ENCODE measurements at regions not wholly inside any gene's neighbourhood (a gene's known extent, or its start where the extent isn't known, plus 50 kb on each side); places are given as distances from the start of the nearest gene placed in this dataset.

- TF ChIP-seq ZNF639 (tag by site-specific recombination; IDR thresholded peaks at IDR 0.05): no peak
Observed at GRCh38 chr14:76669770-76670169, 91.5 kb upstream of the VASH1 start (continued).

GRCh38 chr14:76672123-76672522 is 89.1 kb upstream of the VASH1 start:
- POLR2A ChIA-PET: interaction anchor here (0.7 kb wide), 1 partner anchor 698 kb away, joined by 5 read pairs; no protein-coding TSS in a partner anchor
- TF ChIP-seq, protein P1, sequence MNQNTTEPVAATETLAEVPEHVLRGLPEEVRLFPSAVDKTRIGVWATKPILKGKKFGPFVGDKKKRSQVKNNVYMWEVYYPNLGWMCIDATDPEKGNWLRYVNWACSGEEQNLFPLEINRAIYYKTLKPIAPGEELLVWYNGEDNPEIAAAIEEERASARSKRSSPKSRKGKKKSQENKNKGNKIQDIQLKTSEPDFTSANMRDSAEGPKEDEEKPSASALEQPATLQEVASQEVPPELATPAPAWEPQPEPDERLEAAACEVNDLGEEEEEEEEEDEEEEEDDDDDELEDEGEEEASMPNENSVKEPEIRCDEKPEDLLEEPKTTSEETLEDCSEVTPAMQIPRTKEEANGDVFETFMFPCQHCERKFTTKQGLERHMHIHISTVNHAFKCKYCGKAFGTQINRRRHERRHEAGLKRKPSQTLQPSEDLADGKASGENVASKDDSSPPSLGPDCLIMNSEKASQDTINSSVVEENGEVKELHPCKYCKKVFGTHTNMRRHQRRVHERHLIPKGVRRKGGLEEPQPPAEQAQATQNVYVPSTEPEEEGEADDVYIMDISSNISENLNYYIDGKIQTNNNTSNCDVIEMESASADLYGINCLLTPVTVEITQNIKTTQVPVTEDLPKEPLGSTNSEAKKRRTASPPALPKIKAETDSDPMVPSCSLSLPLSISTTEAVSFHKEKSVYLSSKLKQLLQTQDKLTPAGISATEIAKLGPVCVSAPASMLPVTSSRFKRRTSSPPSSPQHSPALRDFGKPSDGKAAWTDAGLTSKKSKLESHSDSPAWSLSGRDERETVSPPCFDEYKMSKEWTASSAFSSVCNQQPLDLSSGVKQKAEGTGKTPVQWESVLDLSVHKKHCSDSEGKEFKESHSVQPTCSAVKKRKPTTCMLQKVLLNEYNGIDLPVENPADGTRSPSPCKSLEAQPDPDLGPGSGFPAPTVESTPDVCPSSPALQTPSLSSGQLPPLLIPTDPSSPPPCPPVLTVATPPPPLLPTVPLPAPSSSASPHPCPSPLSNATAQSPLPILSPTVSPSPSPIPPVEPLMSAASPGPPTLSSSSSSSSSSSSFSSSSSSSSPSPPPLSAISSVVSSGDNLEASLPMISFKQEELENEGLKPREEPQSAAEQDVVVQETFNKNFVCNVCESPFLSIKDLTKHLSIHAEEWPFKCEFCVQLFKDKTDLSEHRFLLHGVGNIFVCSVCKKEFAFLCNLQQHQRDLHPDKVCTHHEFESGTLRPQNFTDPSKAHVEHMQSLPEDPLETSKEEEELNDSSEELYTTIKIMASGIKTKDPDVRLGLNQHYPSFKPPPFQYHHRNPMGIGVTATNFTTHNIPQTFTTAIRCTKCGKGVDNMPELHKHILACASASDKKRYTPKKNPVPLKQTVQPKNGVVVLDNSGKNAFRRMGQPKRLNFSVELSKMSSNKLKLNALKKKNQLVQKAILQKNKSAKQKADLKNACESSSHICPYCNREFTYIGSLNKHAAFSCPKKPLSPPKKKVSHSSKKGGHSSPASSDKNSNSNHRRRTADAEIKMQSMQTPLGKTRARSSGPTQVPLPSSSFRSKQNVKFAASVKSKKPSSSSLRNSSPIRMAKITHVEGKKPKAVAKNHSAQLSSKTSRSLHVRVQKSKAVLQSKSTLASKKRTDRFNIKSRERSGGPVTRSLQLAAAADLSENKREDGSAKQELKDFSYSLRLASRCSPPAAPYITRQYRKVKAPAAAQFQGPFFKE (tag by site-specific recombination; IDR thresholded peaks at IDR 0.05; ENCODE audit: borderline replicate concordance): no peak
- TF ChIP-seq KLF8 (tag by site-specific recombination; IDR thresholded peaks at IDR 0.05) (no peak), ZNF654 (tag by site-specific recombination; IDR thresholded peaks at IDR 0.05; ENCODE audit: low read depth) (no peak)
- Histone ChIP-seq H3K27ac (ENCODE audit: extremely low read depth, low read depth, low read length) (no peak overlapping the region), H3K36me3 (ENCODE audit: control insufficient read depth in 2 of 2, insufficient read depth in 1 of 2, low read length in 2 of 2) (no peaks in the 10 kb centered on the region), H3K4me1 (ENCODE audit: control insufficient read depth, insufficient read depth, low read length) (no peaks in the 10 kb centered on the region), H3K9me3 (ENCODE audit: control insufficient read depth, insufficient read depth, low read depth, low read length) (no peaks in the 10 kb centered on the region), H3K4me3 (ENCODE audit: low read depth, low read length) (no peak overlapping the region)
- CTCF ChIA-PET: interaction anchor here (0.6 to 1.1 kb wide), 4 partner anchors 12 to 480 kb away, joined by 3 to 4 read pairs (median 4); no protein-coding TSS in a partner anchor

GRCh38 chr14:76673261-76673660 is 88.0 kb upstream of the VASH1 start:
- no peaks in the 10 kb centered on the region for H3K4me1 ChIP-seq (ENCODE audit: control insufficient read depth, insufficient read depth, low read length)
- H3K9me3 ChIP-seq (ENCODE audit: control insufficient read depth, insufficient read depth, low read depth, low read length): no peaks in the 10 kb centered on the region
- H3K4me3 ChIP-seq (ENCODE audit: low read depth, low read length): no peak overlapping the region
- ChIA-PET CTCF (no interaction called here), POLR2A (no interaction called here)
- H3K27ac ChIP-seq (ENCODE audit: extremely low read depth, low read depth, low read length): no peak overlapping the region
- no peaks in the 10 kb centered on the region for H3K36me3 ChIP-seq (ENCODE audit: control insufficient read depth in 2 of 2, insufficient read depth in 1 of 2, low read length in 2 of 2)
- TF ChIP-seq HIC1 (tag by site-specific recombination; IDR thresholded peaks at IDR 0.05): no peak
- TF ChIP-seq ZNF776 (tag by site-specific recombination; IDR thresholded peaks at IDR 0.05; ENCODE audit: borderline replicate concordance): no peak
- TF ChIP-seq ZNF114 (tag by site-specific recombination; IDR thresholded peaks at IDR 0.05): no peak
- TF ChIP-seq HOXA7 (CRISPR knock-in tag; IDR thresholded peaks at IDR 0.05; ENCODE audit: borderline replicate concordance): no peak
- TF ChIP-seq ZNF239 (tag by site-specific recombination; IDR thresholded peaks at IDR 0.05): no peak
- TF ChIP-seq, protein P2, sequence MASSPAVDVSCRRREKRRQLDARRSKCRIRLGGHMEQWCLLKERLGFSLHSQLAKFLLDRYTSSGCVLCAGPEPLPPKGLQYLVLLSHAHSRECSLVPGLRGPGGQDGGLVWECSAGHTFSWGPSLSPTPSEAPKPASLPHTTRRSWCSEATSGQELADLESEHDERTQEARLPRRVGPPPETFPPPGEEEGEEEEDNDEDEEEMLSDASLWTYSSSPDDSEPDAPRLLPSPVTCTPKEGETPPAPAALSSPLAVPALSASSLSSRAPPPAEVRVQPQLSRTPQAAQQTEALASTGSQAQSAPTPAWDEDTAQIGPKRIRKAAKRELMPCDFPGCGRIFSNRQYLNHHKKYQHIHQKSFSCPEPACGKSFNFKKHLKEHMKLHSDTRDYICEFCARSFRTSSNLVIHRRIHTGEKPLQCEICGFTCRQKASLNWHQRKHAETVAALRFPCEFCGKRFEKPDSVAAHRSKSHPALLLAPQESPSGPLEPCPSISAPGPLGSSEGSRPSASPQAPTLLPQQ (tag by site-specific recombination; IDR thresholded peaks at IDR 0.05): no peak
- TF ChIP-seq, protein P3, sequence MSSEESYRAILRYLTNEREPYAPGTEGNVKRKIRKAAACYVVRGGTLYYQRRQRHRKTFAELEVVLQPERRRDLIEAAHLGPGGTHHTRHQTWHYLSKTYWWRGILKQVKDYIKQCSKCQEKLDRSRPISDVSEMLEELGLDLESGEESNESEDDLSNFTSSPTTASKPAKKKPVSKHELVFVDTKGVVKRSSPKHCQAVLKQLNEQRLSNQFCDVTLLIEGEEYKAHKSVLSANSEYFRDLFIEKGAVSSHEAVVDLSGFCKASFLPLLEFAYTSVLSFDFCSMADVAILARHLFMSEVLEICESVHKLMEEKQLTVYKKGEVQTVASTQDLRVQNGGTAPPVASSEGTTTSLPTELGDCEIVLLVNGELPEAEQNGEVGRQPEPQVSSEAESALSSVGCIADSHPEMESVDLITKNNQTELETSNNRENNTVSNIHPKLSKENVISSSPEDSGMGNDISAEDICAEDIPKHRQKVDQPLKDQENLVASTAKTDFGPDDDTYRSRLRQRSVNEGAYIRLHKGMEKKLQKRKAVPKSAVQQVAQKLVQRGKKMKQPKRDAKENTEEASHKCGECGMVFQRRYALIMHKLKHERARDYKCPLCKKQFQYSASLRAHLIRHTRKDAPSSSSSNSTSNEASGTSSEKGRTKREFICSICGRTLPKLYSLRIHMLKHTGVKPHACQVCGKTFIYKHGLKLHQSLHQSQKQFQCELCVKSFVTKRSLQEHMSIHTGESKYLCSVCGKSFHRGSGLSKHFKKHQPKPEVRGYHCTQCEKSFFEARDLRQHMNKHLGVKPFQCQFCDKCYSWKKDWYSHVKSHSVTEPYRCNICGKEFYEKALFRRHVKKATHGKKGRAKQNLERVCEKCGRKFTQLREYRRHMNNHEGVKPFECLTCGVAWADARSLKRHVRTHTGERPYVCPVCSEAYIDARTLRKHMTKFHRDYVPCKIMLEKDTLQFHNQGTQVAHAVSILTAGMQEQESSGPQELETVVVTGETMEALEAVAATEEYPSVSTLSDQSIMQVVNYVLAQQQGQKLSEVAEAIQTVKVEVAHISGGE (tag by site-specific recombination; conservative IDR thresholded peaks at IDR 0.05; ENCODE audit: low read depth): no peak
- no peak for TF ChIP-seq ZNF837 (tag by site-specific recombination; IDR thresholded peaks at IDR 0.05)
- TF ChIP-seq ZNF768 (tag by site-specific recombination; IDR thresholded peaks at IDR 0.05): no peak
- TF ChIP-seq PRDM1 (tag by site-specific recombination; IDR thresholded peaks at IDR 0.05): no peak
- TF ChIP-seq ZNF677 (tag by site-specific recombination; IDR thresholded peaks at IDR 0.05): no peak
- TF ChIP-seq ZNF76 (tag by site-specific recombination; IDR thresholded peaks at IDR 0.05; ENCODE audit: borderline replicate concordance, low read depth): no peak
- TF ChIP-seq ZNF221 (tag by site-specific recombination; IDR thresholded peaks at IDR 0.05; ENCODE audit: borderline replicate concordance): no peak
- TF ChIP-seq ZNF777 (tag by site-specific recombination; IDR thresholded peaks at IDR 0.05; ENCODE audit: borderline replicate concordance): no peak
